GM13976 (cell line): ENCODE measurements at regions not wholly inside any gene's neighbourhood (a gene's known extent, or its start where the extent isn't known, plus 50 kb on each side); places are given as distances from the start of the nearest gene placed in this dataset.

Experiments used
- DNase-seq: peaks from one replicate; pipeline ENCODE4 v3.0.0; 2012; ENCODE audit warnings: low spot score
- in situ Hi-C: fragments of 300-500 bp; cut with MboI; formaldehyde crosslinking; loops from one replicate; pipeline ENCODE4 v1.12.0; 2022; ENCODE audit warnings: low sequenced_read_pairs, mixed read lengths, inconsistent platforms; ENCODE audit not compliant: unreplicated experiment
- TF ChIP-seq, protein P1 (sequence below): IDR thresholded peaks from 2 replicates; pipeline ENCODE4 v1.5.1; 2012; ENCODE audit warnings: borderline replicate concordance, mild to moderate bottlenecking; ENCODE audit not compliant: insufficient read depth; ENCODE audit errors: extremely low read depth, missing control alignments, control extremely low read depth

DNA sequence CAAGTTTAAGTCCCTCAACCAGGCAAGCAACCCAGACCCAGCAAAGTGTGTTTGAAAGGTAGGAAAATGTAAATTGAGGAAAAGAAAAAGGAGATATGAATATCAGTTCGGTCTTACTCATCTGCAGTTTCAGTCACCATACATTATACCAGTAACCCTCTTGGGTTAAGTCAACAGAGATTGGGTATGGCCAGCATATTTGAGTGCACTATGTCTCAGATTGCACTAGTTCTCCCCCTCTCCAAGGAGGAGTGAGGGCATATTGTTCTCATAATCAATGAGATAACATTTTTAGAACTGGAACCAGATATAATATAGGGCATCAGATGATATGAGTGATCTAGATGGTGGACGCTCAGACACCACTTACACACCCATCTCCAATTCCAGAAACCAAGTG is 141.5 kb downstream of the COPS8 start:
- in situ Hi-C loops: no loop called here
- TF ChIP-seq, protein P1, sequence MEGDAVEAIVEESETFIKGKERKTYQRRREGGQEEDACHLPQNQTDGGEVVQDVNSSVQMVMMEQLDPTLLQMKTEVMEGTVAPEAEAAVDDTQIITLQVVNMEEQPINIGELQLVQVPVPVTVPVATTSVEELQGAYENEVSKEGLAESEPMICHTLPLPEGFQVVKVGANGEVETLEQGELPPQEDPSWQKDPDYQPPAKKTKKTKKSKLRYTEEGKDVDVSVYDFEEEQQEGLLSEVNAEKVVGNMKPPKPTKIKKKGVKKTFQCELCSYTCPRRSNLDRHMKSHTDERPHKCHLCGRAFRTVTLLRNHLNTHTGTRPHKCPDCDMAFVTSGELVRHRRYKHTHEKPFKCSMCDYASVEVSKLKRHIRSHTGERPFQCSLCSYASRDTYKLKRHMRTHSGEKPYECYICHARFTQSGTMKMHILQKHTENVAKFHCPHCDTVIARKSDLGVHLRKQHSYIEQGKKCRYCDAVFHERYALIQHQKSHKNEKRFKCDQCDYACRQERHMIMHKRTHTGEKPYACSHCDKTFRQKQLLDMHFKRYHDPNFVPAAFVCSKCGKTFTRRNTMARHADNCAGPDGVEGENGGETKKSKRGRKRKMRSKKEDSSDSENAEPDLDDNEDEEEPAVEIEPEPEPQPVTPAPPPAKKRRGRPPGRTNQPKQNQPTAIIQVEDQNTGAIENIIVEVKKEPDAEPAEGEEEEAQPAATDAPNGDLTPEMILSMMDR: no peak
- no peak for DNase-seq

DNA sequence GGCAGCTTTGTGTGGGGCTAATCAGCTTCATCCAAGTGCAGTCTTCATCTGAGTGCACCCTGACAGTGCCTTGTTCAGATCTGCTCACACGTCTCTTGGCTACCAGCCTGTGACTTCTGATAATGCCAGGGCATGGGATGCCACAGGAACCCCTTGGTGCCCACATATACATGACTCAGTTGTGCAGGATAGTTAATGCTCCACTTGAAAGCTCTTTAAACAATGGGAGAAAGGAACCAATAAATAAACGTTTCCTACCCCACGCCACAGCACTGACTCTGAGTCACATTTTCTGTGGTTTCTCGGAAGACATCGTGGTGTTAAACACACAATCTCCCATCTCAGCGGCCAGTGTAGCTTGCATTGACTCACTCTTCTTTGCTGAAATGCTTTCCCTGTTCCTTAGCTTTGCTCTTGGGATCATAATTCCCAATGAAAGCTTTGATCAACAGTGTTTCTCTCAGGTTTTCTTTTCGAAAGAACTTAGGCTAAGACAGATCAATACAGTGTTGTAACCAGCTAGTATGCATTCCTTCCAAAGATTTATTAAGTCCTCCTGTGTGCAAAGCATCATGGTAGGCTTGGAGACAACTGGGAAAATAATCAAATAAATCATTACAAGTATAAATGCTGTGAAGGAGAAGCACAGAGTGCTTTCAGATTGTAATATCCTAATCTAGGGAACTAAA is 142.0 kb downstream of the COPS8 start:
- no peak for DNase-seq
- TF ChIP-seq, protein P1: no peak
- in situ Hi-C loops: no loop called here

DNA sequence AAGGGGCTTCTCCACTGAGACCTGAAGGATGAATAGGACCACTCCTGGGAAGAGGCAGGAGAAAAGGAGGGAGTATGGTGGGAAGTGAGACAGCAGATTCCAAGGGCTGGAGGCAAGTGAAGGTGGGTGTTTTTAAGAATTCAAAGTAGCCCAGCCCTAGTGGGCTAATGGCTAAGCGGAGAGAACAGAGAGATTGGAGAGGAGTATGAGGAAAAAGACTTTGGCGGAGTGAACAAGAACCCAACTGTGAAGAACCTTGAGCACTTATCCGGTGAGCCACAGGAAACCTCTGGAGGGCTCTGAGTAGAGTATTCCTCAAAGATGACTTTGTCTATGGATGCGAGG is 142.6 kb downstream of the COPS8 start:
- in situ Hi-C loops: no loop called here
- DNase-seq: no peak
- TF ChIP-seq, protein P1: no peak

DNA sequence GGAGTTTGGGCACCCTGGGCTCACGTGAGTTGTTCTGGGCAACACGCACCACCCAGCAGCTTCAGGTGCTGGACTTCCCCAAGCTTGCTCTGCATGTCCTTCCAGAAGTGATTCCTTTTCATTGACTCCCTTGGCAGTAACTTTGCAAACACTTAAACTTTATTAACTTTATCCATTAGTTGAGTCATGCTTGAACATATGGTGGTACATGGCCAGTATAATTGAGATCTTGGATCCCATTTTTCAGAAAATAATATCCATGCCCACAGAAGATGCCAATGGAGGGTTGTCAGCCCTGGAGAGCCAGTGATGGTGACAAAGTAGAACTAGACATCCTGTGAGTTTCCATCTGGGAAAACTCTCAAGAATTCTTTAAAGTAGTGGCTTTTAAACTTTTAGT is 144.2 kb downstream of the COPS8 start:
- in situ Hi-C loops: no loop called here
- DNase-seq: no peak
- TF ChIP-seq, protein P1: no peak

DNA sequence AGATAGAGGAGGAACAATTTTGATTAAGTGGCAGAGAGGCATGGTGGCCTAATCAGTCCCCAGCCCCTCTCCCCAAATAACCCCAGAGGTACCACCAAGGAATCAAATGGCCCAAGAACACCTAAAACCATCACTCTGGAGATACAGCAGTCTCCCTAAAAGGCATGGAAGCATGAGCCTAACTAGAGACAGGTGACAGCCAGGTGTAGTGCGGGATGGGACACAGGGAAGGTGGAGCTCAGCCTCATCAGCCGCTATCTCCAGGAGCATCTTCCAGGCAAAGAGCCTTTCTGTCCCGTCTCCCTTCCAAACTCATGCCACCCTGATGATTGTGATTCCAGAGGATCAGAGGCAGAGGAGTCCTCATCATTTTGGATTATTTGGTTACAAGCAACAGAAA is 144.7 kb downstream of the COPS8 start:
- no peak for DNase-seq
- TF ChIP-seq, protein P1: no peak
- in situ Hi-C loops: no loop called here

DNA sequence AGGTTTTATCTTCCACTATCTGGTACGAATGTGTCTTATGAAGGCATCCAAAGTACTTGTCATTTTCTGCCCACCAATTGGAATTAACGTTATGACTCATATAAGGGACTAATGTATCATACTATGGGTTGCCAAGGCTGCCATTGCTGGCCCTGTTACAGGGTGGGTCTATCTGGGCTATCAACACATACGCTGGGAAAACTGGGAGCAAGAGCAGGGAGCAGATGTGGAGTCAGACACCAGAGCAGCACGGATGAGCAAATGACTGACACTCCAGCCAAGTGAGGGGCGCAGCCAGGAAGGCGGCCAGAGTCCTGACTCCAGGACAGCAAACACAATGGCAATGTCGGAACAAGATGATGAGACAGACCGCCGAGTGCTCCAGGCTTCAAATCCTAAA is 145.9 kb downstream of the COPS8 start:
- TF ChIP-seq, protein P1: no peak
- in situ Hi-C loops: no loop called here
- no peak for DNase-seq
